HCT116 (cell line): ENCODE measurements at regions not wholly inside any gene's neighbourhood (a gene's known extent, or its start where the extent isn't known, plus 50 kb on each side); places are given as distances from the start of the nearest gene placed in this dataset.

Experiments
- ATAC-seq: fragments of 200-7000 bp; cut with Tn5 transposase; 2 replicates; pipeline ENCODE4 v1.9.1; 2020; ENCODE audit warnings: mild to moderate bottlenecking, moderate library complexity
- BruUV-seq: library from RNA; stranded (reverse); fragments of 400-500 nt; replicated peaks from 2 replicates; lab custom pipeline; 2021; lab: Mats Ljungman, UMichigan
- CTCF ChIA-PET: fragments of 300-600 bp; sonication (Branson Sonifier 250); formaldehyde crosslinking; loops from one replicate; lab custom pipeline; 2021; ENCODE audit warnings: antibody characterized with exemption; lab: Charles Lee
- POLR2A ChIA-PET: fragments of 300-600, 350-600 bp; sonication (Branson Sonifier 250); formaldehyde crosslinking; loops from one replicate; lab custom pipeline; 2021; ENCODE audit warnings: antibody characterized with exemption; lab: Charles Lee
- RAD21 ChIA-PET, 2 experiments: fragments of 300-600 bp; sonication (Branson Sonifier 250); formaldehyde crosslinking; loops; one replicate each; lab custom pipeline; 2023; ENCODE audit warnings: low total read pairs in 2 of 2; ENCODE audit not compliant: uncharacterized antibody in 2 of 2, unreplicated experiment in 2 of 2, low non-redundant PET in 1 of 2; lab: Charles Lee
- DNase-seq: peaks from one replicate; pipeline ENCODE4 v3.0.0-alpha.2; 2010; ENCODE audit warnings: low read depth, low spot score
- H2AFZ ChIP-seq: fragments of 200-600 bp; shearing (Covaris generic), sonication (generic); 2 replicates; pipeline ENCODE4 v1.6.1; 2017; ENCODE audit warnings: low read depth, mixed run types, mixed read lengths, antibody characterized with exemption, low read length; ENCODE audit not compliant: poor library complexity, severe bottlenecking
- H3K27ac ChIP-seq: 2 replicates; pipeline ENCODE4 v1.5.1; 2012; ENCODE audit warnings: low read depth, low read length
- H3K27me3 ChIP-seq: fragments of 200-600 bp; sonication (generic); 2 replicates; pipeline ENCODE4 v1.6.1; 2016; ENCODE audit warnings: mixed run types, low read length, mixed read lengths; ENCODE audit not compliant: insufficient read depth
- H3K36me3 ChIP-seq, 2 experiments: fragments of 200-500 bp in 1 of 2; fragments of 200-600 bp in 1 of 2; sonication (Bioruptor generic) in 1 of 2; sonication (generic) in 1 of 2; 2 replicates each; pipeline versions ENCODE4 v1.5.1 to v1.6.1; 2014 to 2016; ENCODE audit warnings: low read length in 2 of 2, inconsistent platforms in 1 of 2, mixed read lengths in 1 of 2, mixed run types in 1 of 2; ENCODE audit not compliant: insufficient read depth in 2 of 2, control insufficient read depth in 1 of 2
- H3K4me1 ChIP-seq, 2 experiments: fragments of 200-600 bp in 1 of 2; sonication (generic) in 1 of 2; 2 replicates each; pipeline versions ENCODE4 v1.5.1 to v1.6.1; 2012 to 2017; ENCODE audit warnings: low read length in 2 of 2, inconsistent platforms in 1 of 2, mild to moderate bottlenecking in 1 of 2, mixed read lengths in 1 of 2, mixed run types in 1 of 2, moderate library complexity in 1 of 2; ENCODE audit not compliant: insufficient read depth in 2 of 2, control insufficient read depth in 1 of 2
- H3K4me2 ChIP-seq: fragments of 200-600 bp; sonication (generic); 2 replicates; pipeline ENCODE4 v1.6.1; 2017; ENCODE audit warnings: mixed run types, low read length, mixed read lengths
- H3K4me3 ChIP-seq, 2 experiments: fragments of 200-600 bp in 1 of 2; sonication (generic) in 1 of 2; replicated peaks in 1 of 2; 2 replicates each; pipeline ENCODE4 v1.5.1; 2011 to 2016; ENCODE audit warnings: low read length in 2 of 2, control low read depth in 1 of 2, low read depth in 1 of 2, mild to moderate bottlenecking in 1 of 2, mixed read lengths in 1 of 2, mixed run types in 1 of 2
- H3K79me2 ChIP-seq: fragments of 200-600 bp; sonication (generic); 2 replicates; pipeline ENCODE4 v1.6.1; 2017; ENCODE audit warnings: mild to moderate bottlenecking, mixed run types, low read length, moderate library complexity, mixed read lengths; ENCODE audit not compliant: insufficient read depth
- H3K9ac ChIP-seq: fragments of 200-600 bp; sonication (generic); 2 replicates; pipeline ENCODE4 v1.6.1; 2016; ENCODE audit warnings: low read length, mixed read lengths
- H3K9me2 ChIP-seq: fragments of 200-600 bp; sonication (generic), shearing (Covaris generic); 2 replicates; pipeline ENCODE4 v1.6.1; 2017; ENCODE audit warnings: mixed run types, mild to moderate bottlenecking, moderate library complexity; ENCODE audit not compliant: insufficient read depth
- H3K9me3 ChIP-seq, 2 experiments: fragments of 200-500 bp in 1 of 2; fragments of 200-600 bp in 1 of 2; sonication (Bioruptor generic) in 1 of 2; sonication (generic) in 1 of 2; 2 replicates each; pipeline ENCODE4 v1.6.1; 2014 to 2017; ENCODE audit warnings: low read length in 2 of 2, mixed read lengths in 2 of 2, inconsistent platforms in 1 of 2, low read depth in 1 of 2, mild to moderate bottlenecking in 1 of 2, mixed run types in 1 of 2, moderate library complexity in 1 of 2; ENCODE audit not compliant: control insufficient read depth in 1 of 2, insufficient read depth in 1 of 2
- H4K20me1 ChIP-seq: fragments of 200-600 bp; sonication (generic), shearing (Covaris generic); 2 replicates; pipeline ENCODE4 v1.6.1; 2017; ENCODE audit warnings: mixed run types, mild to moderate bottlenecking, moderate library complexity; ENCODE audit not compliant: insufficient read depth
- EGR1 ChIP-seq: IDR thresholded peaks from 2 replicates; pipeline ENCODE4 v1.6.1; 2012; ENCODE audit warnings: low read depth
- EZH2 ChIP-seq: fragments of 200-600 bp; sonication (generic); IDR thresholded peaks from 2 replicates; pipeline ENCODE4 v1.6.1; 2017; ENCODE audit warnings: antibody characterized with exemption, mixed run types
- FOSL1 ChIP-seq: IDR thresholded peaks from 2 replicates; pipeline ENCODE4 v1.6.1; 2012; ENCODE audit warnings: low read depth
- POLR2A ChIP-seq: IDR thresholded peaks from 2 replicates; pipeline ENCODE4 v1.7.0; 2011; ENCODE audit warnings: borderline replicate concordance; ENCODE audit not compliant: insufficient read depth, insufficient read length; ENCODE audit errors: extremely low read depth
- RAD21 ChIP-seq: IDR thresholded peaks from 2 replicates; pipeline ENCODE4 v1.6.1; 2012; ENCODE audit warnings: low read depth, mild to moderate bottlenecking
- SP1 ChIP-seq: IDR thresholded peaks from 2 replicates; pipeline ENCODE4 v1.6.1; 2012; ENCODE audit warnings: low read depth
- TCF7L2 ChIP-seq: IDR thresholded peaks from 2 replicates; pipeline ENCODE4 v1.7.0; 2011; ENCODE audit warnings: borderline replicate concordance, inconsistent platforms; ENCODE audit not compliant: insufficient read depth, insufficient read length; ENCODE audit errors: extremely low read depth
- intact Hi-C: fragments of 100-400 bp; cut with micrococcal nuclease; formaldehyde crosslinking; loops from 2 replicates; pipeline ENCODE4 v1.10.0; 2022
- TF ChIP-seq, protein P1 (sequence below), 3 experiments: fragments of 200-600 bp in 1 of 3; sonication (generic) in 1 of 3; IDR thresholded peaks in 2 of 3; conservative IDR thresholded peaks in 1 of 3; 2 replicates each; pipeline ENCODE4 v1.5.1; 2012 to 2017; ENCODE audit warnings: low read depth in 2 of 3, low read length in 2 of 3, antibody characterized with exemption in 1 of 3, borderline replicate concordance in 1 of 3, control low read depth in 1 of 3, mild to moderate bottlenecking in 1 of 3, mixed read lengths in 1 of 3, mixed run types in 1 of 3, moderate library complexity in 1 of 3; ENCODE audit not compliant: insufficient read depth in 1 of 3

DNA sequence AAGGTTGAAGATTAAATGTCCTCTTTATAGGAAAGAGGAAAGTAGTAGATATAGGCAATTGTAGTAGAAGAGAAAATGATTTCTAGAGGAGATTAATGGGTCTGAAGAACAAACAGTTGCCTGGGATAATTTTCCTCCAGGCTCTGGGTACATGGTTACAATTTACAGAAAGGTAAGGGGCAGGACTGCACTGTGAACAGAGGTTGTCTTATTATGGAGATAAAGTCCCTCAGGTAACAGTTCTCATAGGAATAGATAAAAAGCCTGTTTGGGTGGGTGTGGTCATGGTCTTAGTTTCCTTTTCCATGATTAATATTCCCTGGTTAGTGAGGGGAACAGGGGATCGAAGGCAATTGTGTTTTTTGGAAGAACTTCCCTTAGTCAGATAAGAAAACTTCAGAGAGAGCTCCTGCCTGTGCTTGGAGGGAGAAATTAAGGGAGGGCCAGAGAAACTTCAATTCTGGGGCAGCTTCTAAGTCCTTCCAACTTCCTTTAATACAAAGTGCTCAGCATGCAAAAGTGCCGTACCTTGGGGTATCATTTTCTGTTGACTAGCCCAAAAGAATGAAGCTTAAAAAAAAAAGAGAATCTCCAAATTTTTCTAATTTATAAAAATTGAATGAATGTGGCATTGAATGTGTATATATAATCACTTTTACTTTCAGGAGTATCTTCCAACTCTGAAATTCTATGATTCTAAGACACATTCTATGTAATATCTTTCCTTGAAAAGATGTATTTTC, 295.4 kb upstream of the USP25 start (continued):
- TF ChIP-seq POLR2A = no peak
- no peak for TF ChIP-seq FOSL1

DNA sequence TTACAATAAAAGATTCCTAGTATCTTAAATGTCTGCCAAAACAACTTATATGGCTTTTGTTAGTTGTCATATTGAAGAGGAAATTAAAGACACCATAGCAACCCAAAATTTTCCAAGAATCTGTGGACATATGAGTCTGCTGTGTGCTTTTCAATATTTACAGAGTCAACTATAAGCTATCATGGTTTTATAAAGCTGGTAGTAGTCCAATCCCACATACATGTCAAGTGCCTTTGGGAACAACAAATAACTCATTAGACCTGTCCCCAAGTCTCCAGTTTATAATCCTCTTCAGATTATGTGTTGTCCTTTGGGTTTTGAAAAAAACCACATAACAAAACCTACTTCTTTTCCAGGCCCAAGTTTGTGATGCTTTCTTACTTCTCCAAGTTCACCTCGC, 293.8 kb upstream of the USP25 start:
- H4K20me1 ChIP-seq = no peaks in the 10 kb centered on the region
- intact Hi-C loops = no loop called here
- H3K4me2 ChIP-seq = no peak overlapping the region
- no TSS peak for BruUV-seq
- no peaks in the 10 kb centered on the region for H3K4me1 ChIP-seq
- no peak for ATAC-seq
- no peak overlapping the region for H2AFZ ChIP-seq
- no peaks in the 10 kb centered on the region for H3K27me3 ChIP-seq
- H3K9me3 ChIP-seq = peaks cover 0 to 5% of the 10 kb centered on the region in 2 experiments; a peak in 1 of 4 replicates
- H3K27ac ChIP-seq = no peak overlapping the region
- no peak overlapping the region for H3K4me3 ChIP-seq
- no peak overlapping the region for H3K9ac ChIP-seq
- H3K9me2 ChIP-seq = no peaks in the 10 kb centered on the region
- no peaks in the 10 kb centered on the region for H3K79me2 ChIP-seq
- ChIA-PET RAD21 (no interaction called here), CTCF (no interaction called here), POLR2A (no interaction called here)
- TF ChIP-seq EZH2 (no peak), RAD21 (no peak), SP1 (no peak), TCF7L2 (no peak), EGR1 (no peak)
- TF ChIP-seq, protein P1, sequence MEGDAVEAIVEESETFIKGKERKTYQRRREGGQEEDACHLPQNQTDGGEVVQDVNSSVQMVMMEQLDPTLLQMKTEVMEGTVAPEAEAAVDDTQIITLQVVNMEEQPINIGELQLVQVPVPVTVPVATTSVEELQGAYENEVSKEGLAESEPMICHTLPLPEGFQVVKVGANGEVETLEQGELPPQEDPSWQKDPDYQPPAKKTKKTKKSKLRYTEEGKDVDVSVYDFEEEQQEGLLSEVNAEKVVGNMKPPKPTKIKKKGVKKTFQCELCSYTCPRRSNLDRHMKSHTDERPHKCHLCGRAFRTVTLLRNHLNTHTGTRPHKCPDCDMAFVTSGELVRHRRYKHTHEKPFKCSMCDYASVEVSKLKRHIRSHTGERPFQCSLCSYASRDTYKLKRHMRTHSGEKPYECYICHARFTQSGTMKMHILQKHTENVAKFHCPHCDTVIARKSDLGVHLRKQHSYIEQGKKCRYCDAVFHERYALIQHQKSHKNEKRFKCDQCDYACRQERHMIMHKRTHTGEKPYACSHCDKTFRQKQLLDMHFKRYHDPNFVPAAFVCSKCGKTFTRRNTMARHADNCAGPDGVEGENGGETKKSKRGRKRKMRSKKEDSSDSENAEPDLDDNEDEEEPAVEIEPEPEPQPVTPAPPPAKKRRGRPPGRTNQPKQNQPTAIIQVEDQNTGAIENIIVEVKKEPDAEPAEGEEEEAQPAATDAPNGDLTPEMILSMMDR (IDR thresholded peaks at IDR 0.05 in 2 of 3, conservative IDR thresholded peaks at IDR 0.05 in 1 of 3; ENCODE audit: borderline replicate concordance in 1 of 3, insufficient read depth in 1 of 3, low read depth in 2 of 3, low read length in 2 of 3) = no peak
- H3K36me3 ChIP-seq = no peaks in the 10 kb centered on the region
- no peak for DNase-seq
